HEK293 (cell line): ENCODE measurements at regions not wholly inside any gene's neighbourhood (a gene's known extent, or its start where the extent isn't known, plus 50 kb on each side); places are given as distances from the start of the nearest gene placed in this dataset.

ENCODE experiments used
- BCL11A ChIP-seq: fragments of 450-650 bp; formaldehyde crosslinking; IDR thresholded peaks from 2 replicates; pipeline ENCODE4 v1.5.1; 2016; ENCODE audit warnings: low read depth, missing biosample characterization, missing genetic modification characterization
- CTCF ChIP-seq: fragments of 450-650 bp; formaldehyde crosslinking; IDR thresholded peaks from 2 replicates; pipeline ENCODE4 v1.5.1; 2016; ENCODE audit warnings: missing biosample characterization, missing genetic modification characterization
- MYNN ChIP-seq: fragments of 450-650 bp; formaldehyde crosslinking; IDR thresholded peaks from 2 replicates; pipeline ENCODE4 v1.5.1; 2016; ENCODE audit warnings: missing biosample characterization, missing genetic modification characterization, borderline replicate concordance
- TCF7L2 ChIP-seq: IDR thresholded peaks from 2 replicates; pipeline ENCODE4 v1.6.1; 2011; ENCODE audit warnings: low read depth, mild to moderate bottlenecking, inconsistent platforms, low read length, moderate library complexity, borderline replicate concordance
- ZBTB7A ChIP-seq: fragments of 450-650 bp; formaldehyde crosslinking; IDR thresholded peaks from 2 replicates; pipeline ENCODE4 v1.5.1; 2016; ENCODE audit warnings: low read depth, missing biosample characterization, missing genetic modification characterization
- ZEB2 ChIP-seq: fragments of 450-650 bp; formaldehyde crosslinking; IDR thresholded peaks from 2 replicates; pipeline ENCODE4 v1.5.1; 2016; ENCODE audit warnings: missing biosample characterization, missing genetic modification characterization
- ZNF140 ChIP-seq: fragments of 450-650 bp; formaldehyde crosslinking; IDR thresholded peaks from 2 replicates; pipeline ENCODE4 v1.5.1; 2016; ENCODE audit warnings: missing biosample characterization, missing genetic modification characterization
- ZNF174 ChIP-seq: fragments of 450-650 bp; formaldehyde crosslinking; IDR thresholded peaks from 2 replicates; pipeline ENCODE4 v1.5.0; 2017; ENCODE audit warnings: missing biosample characterization, mild to moderate bottlenecking, missing genetic modification characterization
- ZNF24 ChIP-seq: fragments of 450-650 bp; formaldehyde crosslinking; IDR thresholded peaks from 2 replicates; pipeline ENCODE4 v1.5.1; 2016; ENCODE audit warnings: missing biosample characterization, missing genetic modification characterization
- ZNF48 ChIP-seq: fragments of 450-650 bp; formaldehyde crosslinking; IDR thresholded peaks from 2 replicates; pipeline ENCODE4 v1.5.1; 2016; ENCODE audit warnings: missing biosample characterization, missing genetic modification characterization
- ZNF777 ChIP-seq: fragments of 450-650 bp; formaldehyde crosslinking; IDR thresholded peaks from 2 replicates; pipeline ENCODE4 v1.5.1; 2017; ENCODE audit warnings: missing biosample characterization, missing genetic modification characterization, borderline replicate concordance
- ZNF830 ChIP-seq: fragments of 450-650 bp; IDR thresholded peaks from 2 replicates; pipeline ENCODE4 v1.5.0; 2018; ENCODE audit warnings: missing biosample characterization, missing genetic modification characterization, low read depth, mild to moderate bottlenecking, moderate library complexity
- ZSCAN23 ChIP-seq: fragments of 450-650 bp; formaldehyde crosslinking; IDR thresholded peaks from 2 replicates; pipeline ENCODE4 v1.5.1; 2016; ENCODE audit warnings: missing biosample characterization, missing genetic modification characterization
- TF ChIP-seq, protein P1 (sequence below): fragments of 450-650 bp; formaldehyde crosslinking; IDR thresholded peaks from 2 replicates; pipeline ENCODE4 v1.5.1; 2016; ENCODE audit warnings: missing biosample characterization, missing genetic modification characterization

DNA sequence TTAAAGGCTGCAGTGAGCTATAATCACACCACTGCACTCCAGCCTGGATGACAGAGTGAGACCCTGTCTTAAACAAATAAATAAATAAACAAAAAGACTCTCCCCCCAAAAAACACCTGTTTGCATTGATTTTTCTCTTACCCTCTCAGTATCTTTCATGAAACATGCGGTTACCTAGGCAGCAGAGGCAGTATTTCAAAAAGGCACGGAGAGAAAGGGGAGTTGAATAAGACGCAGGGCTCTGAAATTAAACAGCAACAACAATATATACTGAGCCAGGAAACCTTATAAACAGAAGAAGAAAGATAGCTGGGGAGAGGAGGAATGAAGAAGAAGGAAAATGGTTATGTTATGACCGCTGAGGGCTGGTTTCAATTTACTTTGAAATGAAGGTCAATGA is 277.6 kb downstream of the BTG1 start:
- TF ChIP-seq CTCF (tag by site-specific recombination) (no peak), ZNF777 (tag by site-specific recombination) (no peak), ZBTB7A (tag by site-specific recombination) (no peak), ZNF140 (no peak), ZEB2 (tag by site-specific recombination) (no peak), ZNF48 (tag by site-specific recombination) (no peak), ZNF830 (tag by site-specific recombination) (no peak), ZNF24 (tag by site-specific recombination) (no peak), TCF7L2 (no peak), BCL11A (tag by site-specific recombination) (no peak), ZSCAN23 (tag by site-specific recombination) (no peak), ZNF174 (tag by site-specific recombination) (no peak), MYNN (tag by site-specific recombination) (no peak)
- TF ChIP-seq, protein P1, sequence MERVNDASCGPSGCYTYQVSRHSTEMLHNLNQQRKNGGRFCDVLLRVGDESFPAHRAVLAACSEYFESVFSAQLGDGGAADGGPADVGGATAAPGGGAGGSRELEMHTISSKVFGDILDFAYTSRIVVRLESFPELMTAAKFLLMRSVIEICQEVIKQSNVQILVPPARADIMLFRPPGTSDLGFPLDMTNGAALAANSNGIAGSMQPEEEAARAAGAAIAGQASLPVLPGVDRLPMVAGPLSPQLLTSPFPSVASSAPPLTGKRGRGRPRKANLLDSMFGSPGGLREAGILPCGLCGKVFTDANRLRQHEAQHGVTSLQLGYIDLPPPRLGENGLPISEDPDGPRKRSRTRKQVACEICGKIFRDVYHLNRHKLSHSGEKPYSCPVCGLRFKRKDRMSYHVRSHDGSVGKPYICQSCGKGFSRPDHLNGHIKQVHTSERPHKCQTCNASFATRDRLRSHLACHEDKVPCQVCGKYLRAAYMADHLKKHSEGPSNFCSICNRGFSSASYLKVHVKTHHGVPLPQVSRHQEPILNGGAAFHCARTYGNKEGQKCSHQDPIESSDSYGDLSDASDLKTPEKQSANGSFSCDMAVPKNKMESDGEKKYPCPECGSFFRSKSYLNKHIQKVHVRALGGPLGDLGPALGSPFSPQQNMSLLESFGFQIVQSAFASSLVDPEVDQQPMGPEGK (tag by site-specific recombination) = no peak
